ENCODE measurements at regions not wholly inside any gene's neighbourhood (a gene's known extent, or its start where the extent isn't known, plus 50 kb on each side); places are given as distances from the start of the nearest gene placed in this dataset.

- no peaks in the 10 kb centered on the region for H3K9me3 ChIP-seq (ENCODE audit: low read length)
- ChIA-PET POLR2A (no interaction called here), CTCF (ENCODE audit: unreplicated experiment) (no interaction called here)
- H3K36me3 ChIP-seq (ENCODE audit: insufficient read depth, low read length): no peaks in the 10 kb centered on the region
- BruUV-seq (replicated peaks): no TSS peak
- no peak overlapping the region for H3K27ac ChIP-seq (ENCODE audit: low read depth, low read length, poor library complexity, severe bottlenecking)
- H3K4me1 ChIP-seq (ENCODE audit: insufficient read depth, low read length, poor library complexity, severe bottlenecking): no peaks in the 10 kb centered on the region
- no peaks in the 10 kb centered on the region for H3K79me2 ChIP-seq (ENCODE audit: insufficient read depth, low read depth, low read length)
- H3K4me3 ChIP-seq (ENCODE audit: low read depth, low read length, poor library complexity, severe bottlenecking): no peak overlapping the region
- TF ChIP-seq EZH2phosphoT487 (IDR thresholded peaks at IDR 0.05; ENCODE audit: borderline replicate concordance, low read depth, low read length) (no peak), CTCF (conservative IDR thresholded peaks at IDR 0.05; ENCODE audit: low read length) (no peak)
- no peak overlapping the region for H2AFZ ChIP-seq (ENCODE audit: low read length)
- no peaks in the 10 kb centered on the region for H3K9me2 ChIP-seq (ENCODE audit: insufficient read depth, low read length)
- H3K4me2 ChIP-seq (ENCODE audit: low read length): no peak overlapping the region
- H4K20me1 ChIP-seq (ENCODE audit: insufficient read depth, low read length): no peaks in the 10 kb centered on the region
- intact Hi-C loops (cut with micrococcal nuclease; ENCODE audit: unreplicated experiment): no loop called here
- DNase-seq (ENCODE audit: low spot score): no peak
Observed at GRCh38 chr13:32857689-32858088, 158.5 kb upstream of the KL start.

GRCh38 chr13:32859707-32860292 lies 156.4 kb upstream of the KL start:
- H3K36me3 ChIP-seq (ENCODE audit: insufficient read depth, low read length): no peaks in the 10 kb centered on the region
- intact Hi-C loops (cut with micrococcal nuclease; ENCODE audit: unreplicated experiment): no loop called here
- no peaks in the 10 kb centered on the region for H3K4me1 ChIP-seq (ENCODE audit: insufficient read depth, low read length, poor library complexity, severe bottlenecking)
- H3K9me3 ChIP-seq (ENCODE audit: low read length): no peaks in the 10 kb centered on the region
- H4K20me1 ChIP-seq (ENCODE audit: insufficient read depth, low read length): no peaks in the 10 kb centered on the region
- POLR2A ChIA-PET: interaction anchor here (0.6 to 1.2 kb wide), 4 partner anchors 10 to 1327 kb away, joined by 3 to 5 read pairs (median 3); no protein-coding TSS in a partner anchor
- no peak overlapping the region for H3K27ac ChIP-seq (ENCODE audit: low read depth, low read length, poor library complexity, severe bottlenecking)
- no peak overlapping the region for H3K4me3 ChIP-seq (ENCODE audit: low read depth, low read length, poor library complexity, severe bottlenecking)
- no peak overlapping the region for H2AFZ ChIP-seq (ENCODE audit: low read length)
- no peaks in the 10 kb centered on the region for H3K79me2 ChIP-seq (ENCODE audit: insufficient read depth, low read depth, low read length)
- no peaks in the 10 kb centered on the region for H3K9me2 ChIP-seq (ENCODE audit: insufficient read depth, low read length)
- BruUV-seq (replicated peaks): no TSS peak
- CTCF ChIA-PET (ENCODE audit: unreplicated experiment): no interaction called here
- no peak overlapping the region for H3K4me2 ChIP-seq (ENCODE audit: low read length)
- no peak for DNase-seq (ENCODE audit: low spot score)
- no peak for TF ChIP-seq CTCF (conservative IDR thresholded peaks at IDR 0.05; ENCODE audit: low read length)
- TF ChIP-seq EZH2phosphoT487 (IDR thresholded peaks at IDR 0.05; ENCODE audit: borderline replicate concordance, low read depth, low read length): no peak

GRCh38 chr13:32861304-32861703 lies 154.9 kb upstream of the KL start:
- POLR2A ChIA-PET: interaction anchor here (1.2 kb wide), 1 partner anchor 8 kb away, joined by 3 read pairs; no protein-coding TSS in a partner anchor
- BruUV-seq (replicated peaks): no TSS peak
- no peaks in the 10 kb centered on the region for H4K20me1 ChIP-seq (ENCODE audit: insufficient read depth, low read length)
- no peaks in the 10 kb centered on the region for H3K9me2 ChIP-seq (ENCODE audit: insufficient read depth, low read length)
- no peak overlapping the region for H3K27ac ChIP-seq (ENCODE audit: low read depth, low read length, poor library complexity, severe bottlenecking)
- TF ChIP-seq CTCF (conservative IDR thresholded peaks at IDR 0.05; ENCODE audit: low read length) (no peak), EZH2phosphoT487 (IDR thresholded peaks at IDR 0.05; ENCODE audit: borderline replicate concordance, low read depth, low read length) (no peak)
- intact Hi-C loops (cut with micrococcal nuclease; ENCODE audit: unreplicated experiment): no loop called here
- CTCF ChIA-PET (ENCODE audit: unreplicated experiment): no interaction called here
- H2AFZ ChIP-seq (ENCODE audit: low read length): no peak overlapping the region
- no peaks in the 10 kb centered on the region for H3K9me3 ChIP-seq (ENCODE audit: low read length)
- no peak overlapping the region for H3K4me3 ChIP-seq (ENCODE audit: low read depth, low read length, poor library complexity, severe bottlenecking)
- DNase-seq (ENCODE audit: low spot score): no peak
- H3K79me2 ChIP-seq (ENCODE audit: insufficient read depth, low read depth, low read length): no peaks in the 10 kb centered on the region
- H3K4me2 ChIP-seq (ENCODE audit: low read length): no peak overlapping the region
- no peaks in the 10 kb centered on the region for H3K36me3 ChIP-seq (ENCODE audit: insufficient read depth, low read length)
- no peaks in the 10 kb centered on the region for H3K4me1 ChIP-seq (ENCODE audit: insufficient read depth, low read length, poor library complexity, severe bottlenecking)

Measured in OCI-LY7 (cell line).